GM10266 (cell line): ENCODE measurements at regions not wholly inside any gene's neighbourhood (a gene's known extent, or its start where the extent isn't known, plus 50 kb on each side); places are given as distances from the start of the nearest gene placed in this dataset.

ENCODE experiments used
- DNase-seq: peaks from one replicate; pipeline ENCODE4 v3.0.0; 2012; ENCODE audit errors: extremely low spot score
- CTCF ChIP-seq: IDR thresholded peaks from 2 replicates; pipeline ENCODE4 v1.5.1; 2012; ENCODE audit warnings: mild to moderate bottlenecking, low read depth; ENCODE audit not compliant: control insufficient read depth, insufficient read depth; ENCODE audit errors: missing control alignments

DNA sequence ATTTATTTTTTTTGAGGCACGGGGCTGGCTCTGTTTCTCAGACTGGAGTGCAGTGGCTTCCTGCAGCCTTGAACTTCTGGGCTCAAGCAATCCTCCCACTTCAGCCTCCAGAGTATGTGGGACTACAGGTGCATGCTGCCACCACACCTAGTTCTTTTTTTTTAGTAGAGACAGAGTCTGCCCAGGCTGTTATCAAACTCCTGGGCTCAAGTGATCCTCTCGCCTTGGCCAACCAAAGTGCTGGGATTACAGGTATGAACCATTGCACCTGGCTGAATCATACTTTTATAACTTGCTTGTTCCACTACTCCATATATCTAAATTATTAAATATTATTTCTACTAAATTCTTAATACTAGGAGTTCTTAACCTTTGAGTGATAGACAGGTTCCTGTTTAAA is 111.6 kb downstream of the BTG1 start:
- no peak for DNase-seq
- no peak for TF ChIP-seq CTCF

- DNase-seq, result no peak
- no peak for TF ChIP-seq CTCF
Observed at GRCh38 chr12:92032965-92033364, 112.7 kb downstream of the BTG1 start.

DNA sequence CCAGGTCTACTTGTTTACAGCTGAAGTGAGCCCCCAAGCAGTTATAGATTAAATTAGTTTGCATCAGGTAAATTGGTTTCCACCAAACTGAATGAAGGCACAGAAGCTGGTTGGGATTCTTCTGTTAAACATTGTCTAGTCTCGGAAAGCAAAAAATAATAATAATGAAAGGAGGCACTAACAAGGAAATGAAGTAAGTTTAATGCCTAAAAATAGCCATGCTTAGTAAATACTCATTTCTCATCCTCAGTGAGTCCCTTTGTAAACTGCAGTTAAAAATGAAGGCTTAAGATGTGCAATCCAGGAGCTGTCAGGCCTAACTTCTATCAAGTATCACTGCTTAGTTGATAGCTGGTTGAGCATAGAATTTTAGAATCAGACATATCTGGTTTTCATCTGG is 113.5 kb downstream of the BTG1 start:
- TF ChIP-seq CTCF, result no peak
- DNase-seq, result no peak

GRCh38 chr12:92030618-92031017 is 115.0 kb downstream of the BTG1 start:
- no peak for TF ChIP-seq CTCF
- peak; percentile 41 for DNase-seq

- TF ChIP-seq CTCF, result no peak
- DNase-seq, result no peak
Observed at GRCh38 chr12:92029902-92030586, 115.6 kb downstream of the BTG1 start.

DNA sequence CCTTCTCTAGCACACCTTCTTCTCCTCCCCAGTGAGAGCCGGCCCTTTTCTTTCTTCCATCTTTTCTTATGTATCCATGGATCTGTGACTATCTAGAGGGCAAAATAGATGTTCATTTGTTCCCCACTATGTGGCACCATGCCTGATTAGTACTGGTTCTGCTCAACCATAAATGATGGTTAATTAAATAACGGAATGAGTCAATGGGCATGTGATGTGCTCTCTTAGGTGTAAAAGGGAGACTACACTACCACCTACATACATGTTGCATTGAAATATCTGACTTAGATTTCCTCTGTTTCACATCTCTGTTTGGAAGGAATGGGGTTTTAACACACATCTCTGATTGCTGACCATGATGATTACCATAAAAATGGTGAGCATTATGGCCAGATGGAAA is 116.5 kb downstream of the BTG1 start:
- DNase-seq, result no peak
- no peak for TF ChIP-seq CTCF

GRCh38 chr12:92028441-92028709 is 117.3 kb downstream of the BTG1 start:
- TF ChIP-seq CTCF, result no peak
- DNase-seq, result no peak
